GM12872 (cell line): ENCODE measurements at regions not wholly inside any gene's neighbourhood (a gene's known extent, or its start where the extent isn't known, plus 50 kb on each side); places are given as distances from the start of the nearest gene placed in this dataset.

ENCODE experiments used
- TF ChIP-seq, protein P1 (sequence below): IDR thresholded peaks from 3 replicates; pipeline ENCODE4 v1.5.1; 2011; ENCODE audit warnings: low read depth, mild to moderate bottlenecking, low read length, moderate library complexity; ENCODE audit not compliant: insufficient read depth

DNA sequence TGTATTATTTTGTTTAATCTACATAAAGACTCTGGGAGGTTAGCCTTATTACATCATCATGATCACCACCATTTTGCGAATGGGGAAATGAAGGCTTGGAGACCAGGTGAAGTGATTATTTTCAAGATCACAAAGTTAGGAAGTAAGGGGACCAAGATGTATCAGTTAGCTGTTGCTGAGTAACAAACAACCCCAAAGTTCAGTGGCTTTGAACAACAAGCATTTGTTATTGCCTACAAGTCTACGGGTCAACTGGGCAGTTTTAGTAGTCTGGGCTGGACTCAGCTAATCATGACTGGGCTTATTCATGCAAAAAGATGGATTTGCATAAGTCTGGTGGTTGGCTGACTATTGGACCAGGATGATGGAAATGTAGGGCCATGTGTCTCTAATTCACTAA lies 389.2 kb downstream of the MIAT start:
- TF ChIP-seq, protein P1, sequence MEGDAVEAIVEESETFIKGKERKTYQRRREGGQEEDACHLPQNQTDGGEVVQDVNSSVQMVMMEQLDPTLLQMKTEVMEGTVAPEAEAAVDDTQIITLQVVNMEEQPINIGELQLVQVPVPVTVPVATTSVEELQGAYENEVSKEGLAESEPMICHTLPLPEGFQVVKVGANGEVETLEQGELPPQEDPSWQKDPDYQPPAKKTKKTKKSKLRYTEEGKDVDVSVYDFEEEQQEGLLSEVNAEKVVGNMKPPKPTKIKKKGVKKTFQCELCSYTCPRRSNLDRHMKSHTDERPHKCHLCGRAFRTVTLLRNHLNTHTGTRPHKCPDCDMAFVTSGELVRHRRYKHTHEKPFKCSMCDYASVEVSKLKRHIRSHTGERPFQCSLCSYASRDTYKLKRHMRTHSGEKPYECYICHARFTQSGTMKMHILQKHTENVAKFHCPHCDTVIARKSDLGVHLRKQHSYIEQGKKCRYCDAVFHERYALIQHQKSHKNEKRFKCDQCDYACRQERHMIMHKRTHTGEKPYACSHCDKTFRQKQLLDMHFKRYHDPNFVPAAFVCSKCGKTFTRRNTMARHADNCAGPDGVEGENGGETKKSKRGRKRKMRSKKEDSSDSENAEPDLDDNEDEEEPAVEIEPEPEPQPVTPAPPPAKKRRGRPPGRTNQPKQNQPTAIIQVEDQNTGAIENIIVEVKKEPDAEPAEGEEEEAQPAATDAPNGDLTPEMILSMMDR, result no peak

DNA sequence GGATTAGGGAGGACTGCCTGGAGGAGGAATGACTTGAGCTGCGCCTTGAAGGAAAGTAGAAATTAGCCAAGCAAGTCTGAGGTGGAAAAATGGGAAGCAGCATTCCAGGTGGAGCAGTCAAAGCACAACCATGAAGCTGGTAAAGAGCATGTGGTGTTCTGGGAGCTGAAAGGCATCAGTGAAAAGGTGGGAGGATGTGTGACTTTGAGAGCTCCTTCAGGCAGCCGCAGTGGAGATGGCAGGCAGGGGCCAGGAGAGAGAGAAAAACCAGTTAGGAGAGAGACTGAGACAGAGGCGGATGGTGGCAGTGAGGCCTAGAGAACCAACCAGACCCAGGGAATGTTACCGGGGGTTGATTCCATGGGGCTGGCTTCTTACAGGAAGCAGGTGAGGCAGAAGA lies 393.4 kb downstream of the MIAT start:
- TF ChIP-seq, protein P1, result no peak

DNA sequence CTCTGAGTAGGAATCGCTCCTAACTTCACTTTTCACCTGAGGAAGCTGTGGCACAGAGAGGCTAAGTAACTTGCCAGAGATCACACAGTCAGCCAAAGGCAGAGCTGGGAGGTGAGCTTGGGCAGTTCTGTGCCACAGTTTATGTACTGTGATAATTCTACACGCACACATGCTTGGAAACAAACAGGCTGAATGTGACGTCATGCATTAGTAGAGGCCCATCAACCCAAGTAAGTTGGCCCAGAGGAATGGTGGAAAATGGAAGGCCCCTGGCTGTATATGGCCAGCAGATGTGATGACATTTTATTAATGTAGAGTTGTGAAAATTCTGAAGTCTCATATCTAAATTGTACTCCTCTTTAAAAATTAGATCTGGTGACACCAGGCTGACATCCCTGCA lies 394.0 kb downstream of the MIAT start:
- TF ChIP-seq, protein P1, result no peak

DNA sequence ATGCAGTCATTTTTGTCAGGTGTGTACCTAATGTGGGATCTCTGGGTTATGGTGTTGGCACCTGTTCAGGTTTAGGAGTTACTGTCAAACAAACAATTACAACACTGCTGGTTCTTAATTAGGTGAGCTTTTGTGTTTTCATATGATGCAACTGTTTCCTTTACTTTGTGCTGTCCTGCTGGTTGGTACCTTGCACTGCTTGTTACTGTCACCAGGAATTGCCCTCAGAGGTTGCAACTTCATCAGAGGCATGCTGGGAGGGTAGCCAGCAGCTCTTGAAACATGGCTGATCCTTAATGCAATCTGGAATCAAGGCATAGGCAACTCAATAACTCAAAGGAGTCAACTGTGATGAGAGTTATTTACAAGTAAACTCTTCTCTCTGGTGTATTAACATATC lies 400.3 kb downstream of the MIAT start:
- TF ChIP-seq, protein P1, result no peak

DNA sequence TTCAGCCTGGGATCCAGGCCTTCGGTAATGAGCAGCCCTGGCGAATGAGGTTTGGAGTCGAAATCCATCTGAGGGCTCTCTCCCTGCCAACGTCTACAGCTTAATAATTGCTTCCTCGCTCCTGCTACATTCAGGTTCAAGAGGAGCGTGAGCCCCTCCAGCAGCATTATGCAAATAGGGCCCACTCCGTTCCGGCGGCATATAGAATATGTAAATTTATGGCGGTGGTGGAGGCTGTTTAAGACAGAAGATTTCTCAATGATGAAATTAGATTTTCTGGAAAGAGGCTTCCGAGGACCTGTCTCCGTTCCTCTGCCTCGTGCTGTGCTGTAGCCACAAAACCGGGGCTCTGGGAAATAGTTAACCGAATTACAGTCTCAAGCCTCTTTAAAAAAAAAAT lies 402.8 kb downstream of the MIAT start:
- TF ChIP-seq, protein P1, result no peak

DNA sequence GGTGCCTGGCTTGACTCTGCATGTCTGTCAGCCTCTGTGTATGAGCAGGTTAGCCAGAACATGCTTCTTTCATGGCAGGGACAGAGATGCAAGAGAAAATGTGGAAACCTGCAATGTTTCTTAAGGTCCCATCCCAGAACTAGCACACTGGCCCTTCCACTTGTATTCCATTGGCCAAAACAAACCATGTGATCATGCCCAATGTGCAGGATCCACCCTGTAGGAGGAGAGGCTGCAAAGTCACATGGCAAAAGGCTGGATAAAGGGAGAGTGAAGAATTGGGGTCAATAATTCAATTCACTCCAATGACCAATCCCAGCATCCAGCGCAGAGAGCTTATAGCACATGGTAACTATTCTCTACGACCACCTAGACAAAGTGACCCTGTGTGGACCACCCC lies 405.5 kb downstream of the MIAT start:
- TF ChIP-seq, protein P1, result no peak

DNA sequence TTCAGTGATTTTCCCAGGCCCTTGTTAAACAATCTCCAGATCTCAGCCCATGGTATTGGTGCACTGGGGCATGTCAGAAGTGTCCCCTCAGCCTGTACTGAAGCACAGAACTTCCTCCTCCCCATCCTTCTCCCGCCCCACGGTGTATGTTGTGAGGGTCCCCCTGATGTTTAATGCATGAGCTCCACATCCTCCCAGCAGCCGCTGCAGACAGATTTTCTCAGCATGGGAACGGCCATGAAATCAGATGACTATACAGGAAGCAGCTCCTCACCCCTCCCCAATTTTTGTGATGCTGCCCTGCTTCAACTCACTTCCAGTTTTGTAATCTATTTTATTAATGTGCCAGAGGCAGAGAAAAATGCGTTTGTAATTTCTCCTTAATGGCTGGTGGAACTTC lies 406.0 kb downstream of the MIAT start:
- TF ChIP-seq, protein P1, result no peak

DNA sequence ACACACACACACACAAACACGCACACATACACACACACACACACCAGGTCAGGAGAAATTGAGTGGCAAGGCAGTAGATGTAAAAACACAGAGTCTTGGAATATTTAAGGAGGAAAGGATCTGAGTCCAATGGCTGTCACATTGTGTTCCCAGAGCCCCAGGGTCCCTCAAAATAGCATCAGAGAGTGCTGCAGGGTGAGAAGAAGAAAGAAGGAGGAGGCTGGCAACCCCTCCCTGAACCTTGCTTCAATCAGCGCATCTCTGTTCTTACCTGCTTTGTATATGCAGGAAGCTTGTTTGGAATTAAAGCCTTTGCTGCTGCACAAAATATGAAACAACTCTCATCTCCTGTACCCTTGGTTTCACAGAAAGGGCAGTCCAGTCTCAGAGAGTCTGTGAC lies 406.5 kb downstream of the MIAT start:
- TF ChIP-seq, protein P1, result no peak
